HFF-Myc (cell line): ENCODE measurements at regions not wholly inside any gene's neighbourhood (a gene's known extent, or its start where the extent isn't known, plus 50 kb on each side); places are given as distances from the start of the nearest gene placed in this dataset.

ENCODE experiments used
- DNase-seq: peaks from one replicate; pipeline ENCODE4 v3.0.0-alpha.2; 2011; ENCODE audit warnings: low read depth; ENCODE audit errors: extremely low read depth
- H3K4me3 ChIP-seq: replicated peaks from 2 replicates; pipeline ENCODE4 v1.5.1; 2011; ENCODE audit warnings: low read depth, mild to moderate bottlenecking, control low read depth, low read length
- CTCF ChIP-seq: IDR thresholded peaks from 2 replicates; pipeline ENCODE4 v1.5.1; 2012; ENCODE audit warnings: mild to moderate bottlenecking, low read depth, low read length, control low read depth; ENCODE audit errors: missing control alignments

- DNase-seq: no peak
- H3K4me3 ChIP-seq: no peak overlapping the region
- no peak for TF ChIP-seq CTCF
Observed at GRCh38 chr2:200239216-200239615, 67.3 kb upstream of the SPATS2L start.

GRCh38 chr2:200242570-200242969, 63.9 kb upstream of the SPATS2L start:
- TF ChIP-seq CTCF: no peak
- no peak overlapping the region for H3K4me3 ChIP-seq
- no peak for DNase-seq

- DNase-seq: no peak
- no peak for TF ChIP-seq CTCF
- no peak overlapping the region for H3K4me3 ChIP-seq
Observed at GRCh38 chr2:200243441-200243840, 63.1 kb upstream of the SPATS2L start.

- no peak for TF ChIP-seq CTCF
- no peak for DNase-seq
- no peak overlapping the region for H3K4me3 ChIP-seq
Observed at GRCh38 chr2:200244111-200244510, 62.4 kb upstream of the SPATS2L start.

- no peak overlapping the region for H3K4me3 ChIP-seq
- no peak for TF ChIP-seq CTCF
- no peak for DNase-seq
Observed at GRCh38 chr2:200247494-200247893, 59.0 kb upstream of the SPATS2L start.

GRCh38 chr2:200252265-200253067, 54.0 kb upstream of the SPATS2L start:
- H3K4me3 ChIP-seq: no peak overlapping the region
- DNase-seq: no peak
- TF ChIP-seq CTCF: no peak

GRCh38 chr2:200253639-200254038, 52.9 kb upstream of the SPATS2L start:
- no peak for TF ChIP-seq CTCF
- no peak for DNase-seq

More at GRCh38 chr2:200253639-200254038, 52.9 kb upstream of the SPATS2L start:
- no peak overlapping the region for H3K4me3 ChIP-seq
